CD4-positive, alpha-beta memory T cell (primary cell): ENCODE measurements at regions not wholly inside any gene's neighbourhood (a gene's known extent, or its start where the extent isn't known, plus 50 kb on each side); places are given as distances from the start of the nearest gene placed in this dataset.
"Not testable (repeated sequence)": the region's sequence is repeated elsewhere in the genome, so short reads cannot be mapped to it uniquely, and the experiment has no call there.

Source experiments
- CTCF ChIA-PET: fragments of 350-600 bp; sonication (Branson Sonifier 250); formaldehyde crosslinking; loops from one replicate; lab custom pipeline; 2021; ENCODE audit warnings: inconsistent platforms; ENCODE audit not compliant: partially characterized antibody; lab: Charles Lee
- POLR2A ChIA-PET: fragments of 350-600 bp; sonication (Branson Sonifier 250); formaldehyde crosslinking; loops from one replicate; lab custom pipeline; 2021; ENCODE audit not compliant: partially characterized antibody; lab: Charles Lee
- DNase-seq, 5 donors: peaks; one replicate each; pipeline versions ENCODE4 v3.0.0 to v3.0.0-alpha.2; 2020 to 2022; ENCODE audit warnings: mixed read lengths in 1 of 5
- H3K27ac ChIP-seq: one replicate; pipeline ENCODE4 v1.7.0; 2013; ENCODE audit warnings: low read depth, low read length
- H3K27me3 ChIP-seq: 2 replicates; pipeline ENCODE4 v1.7.0; 2013; ENCODE audit warnings: mild to moderate bottlenecking, low read length, moderate library complexity; ENCODE audit not compliant: insufficient read depth
- H3K36me3 ChIP-seq: 2 replicates; pipeline ENCODE4 v1.7.0; 2013; ENCODE audit warnings: mild to moderate bottlenecking, low read length, moderate library complexity; ENCODE audit not compliant: insufficient read depth
- H3K4me1 ChIP-seq: 2 replicates; pipeline ENCODE4 v1.7.0; 2013; ENCODE audit warnings: mild to moderate bottlenecking, low read length, moderate library complexity; ENCODE audit not compliant: insufficient read depth
- H3K4me3 ChIP-seq, 2 donors: one replicate each; pipeline ENCODE4 v1.7.0; 2013; ENCODE audit warnings: low read length in 2 of 2, mild to moderate bottlenecking in 1 of 2
- H3K9me3 ChIP-seq, 2 donors: one replicate each; pipeline ENCODE4 v1.7.0; 2013; ENCODE audit warnings: low read length in 2 of 2, control low read depth in 1 of 2; ENCODE audit not compliant: control insufficient read depth in 1 of 2
- H3K27ac Mint-ChIP-seq, 7 donors: one replicate each; pipeline ENCODE4 v1.8.0; 2020 to 2021; ENCODE audit warnings: mixed read lengths in 7 of 7, mild to moderate bottlenecking in 6 of 7, inconsistent platforms in 3 of 7, moderate library complexity in 3 of 7
- H3K27me3 Mint-ChIP-seq, 2 donors: one replicate each; pipeline ENCODE4 v1.8.0; 2020 to 2021; ENCODE audit warnings: mixed read lengths in 2 of 2
- H3K36me3 Mint-ChIP-seq, 2 donors: one replicate each; pipeline ENCODE4 v1.8.0; 2020 to 2021; ENCODE audit warnings: mixed read lengths in 2 of 2, inconsistent platforms in 1 of 2, mild to moderate bottlenecking in 1 of 2
- H3K4me1 Mint-ChIP-seq, 4 donors: one replicate each; pipeline ENCODE4 v1.8.0; 2020 to 2021; ENCODE audit warnings: mixed read lengths in 4 of 4, mild to moderate bottlenecking in 1 of 4
- H3K4me3 Mint-ChIP-seq, 8 donors: one replicate each; pipeline ENCODE4 v1.8.0; 2020 to 2021; ENCODE audit warnings: mixed read lengths in 8 of 8, mild to moderate bottlenecking in 7 of 8, moderate library complexity in 6 of 8, inconsistent platforms in 3 of 8
- H3K9me3 Mint-ChIP-seq, 8 donors: one replicate each; pipeline ENCODE4 v1.8.0; 2020 to 2021; ENCODE audit warnings: mixed read lengths in 8 of 8, mild to moderate bottlenecking in 5 of 8, inconsistent platforms in 3 of 8, moderate library complexity in 1 of 8
- intact Hi-C: fragments of 100-400 bp; cut with micrococcal nuclease; formaldehyde crosslinking; loops from one replicate; pipeline ENCODE4 v1.15.1; 2023

GRCh38 chr9:89680547-89681467 lies 76.0 kb downstream of the GADD45G start:
- POLR2A ChIA-PET = no interaction called here
- H3K9me3 ChIP-seq = no peaks in the 10 kb centered on the region
- H3K4me3 ChIP-seq = no peak overlapping the region
- no peaks in the 10 kb centered on the region for H3K36me3 ChIP-seq
- intact Hi-C loops = no loop called here
- peaks cover 0 to 1% (median 0%) of the 10 kb centered on the region in 4 donors for H3K4me1 Mint-ChIP-seq
- H3K9me3 Mint-ChIP-seq = no peaks in the 10 kb centered on the region
- H3K27me3 Mint-ChIP-seq = no peaks in the 10 kb centered on the region
- no peak overlapping the region for H3K4me3 Mint-ChIP-seq
- no peak overlapping the region for H3K27ac ChIP-seq
- CTCF ChIA-PET = no interaction called here
- no peaks in the 10 kb centered on the region for H3K4me1 ChIP-seq
- H3K27me3 ChIP-seq = no peaks in the 10 kb centered on the region
- H3K36me3 Mint-ChIP-seq = no peaks in the 10 kb centered on the region
- H3K27ac Mint-ChIP-seq = no peak overlapping the region
- DNase-seq = no peak

- CTCF ChIA-PET, H3K36me3 Mint-ChIP-seq, POLR2A ChIA-PET, H3K27ac ChIP-seq, H3K4me3 Mint-ChIP-seq, H3K9me3 Mint-ChIP-seq, H3K27me3 ChIP-seq, H3K27me3 Mint-ChIP-seq, H3K27ac Mint-ChIP-seq, DNase-seq, H3K4me3 ChIP-seq, H3K36me3 ChIP-seq, H3K4me1 ChIP-seq, H3K4me1 Mint-ChIP-seq, H3K9me3 ChIP-seq, intact Hi-C loops: not testable (repeated sequence)
Observed at GRCh38 chr9:89681468-89681859, 76.7 kb downstream of the GADD45G start.

GRCh38 chr9:89683626-89684025 lies 78.8 kb downstream of the GADD45G start:
- Mint-ChIP-seq H3K4me1 (peaks cover 0 to 1% (median 0%) of the 10 kb centered on the region in 4 donors), H3K27me3 (no peaks in the 10 kb centered on the region), H3K27ac (no peak overlapping the region), H3K9me3 (no peaks in the 10 kb centered on the region), H3K4me3 (no peak overlapping the region), H3K36me3 (no peaks in the 10 kb centered on the region)
- DNase-seq = no peak
- Histone ChIP-seq H3K36me3 (no peaks in the 10 kb centered on the region), H3K9me3 (no peaks in the 10 kb centered on the region), H3K4me3 (no peak overlapping the region), H3K27me3 (no peaks in the 10 kb centered on the region), H3K4me1 (no peaks in the 10 kb centered on the region), H3K27ac (no peak overlapping the region)
- CTCF ChIA-PET = no interaction called here
- POLR2A ChIA-PET = no interaction called here
- intact Hi-C loops = no loop called here

GRCh38 chr9:89684218-89684617 lies 79.4 kb downstream of the GADD45G start:
- no peak overlapping the region for H3K4me3 Mint-ChIP-seq
- Histone ChIP-seq H3K27ac (no peak overlapping the region), H3K9me3 (no peaks in the 10 kb centered on the region), H3K27me3 (no peaks in the 10 kb centered on the region), H3K4me1 (no peaks in the 10 kb centered on the region), H3K36me3 (no peaks in the 10 kb centered on the region), H3K4me3 (no peak overlapping the region)
- H3K27ac Mint-ChIP-seq = no peak overlapping the region
- no peak for DNase-seq
- no peaks in the 10 kb centered on the region for H3K36me3 Mint-ChIP-seq
- no peaks in the 10 kb centered on the region for H3K9me3 Mint-ChIP-seq
- ChIA-PET CTCF (no interaction called here), POLR2A (no interaction called here)
- no peaks in the 10 kb centered on the region for H3K4me1 Mint-ChIP-seq
- intact Hi-C loops = no loop called here
- H3K27me3 Mint-ChIP-seq = no peaks in the 10 kb centered on the region

- peaks cover 7% of the 10 kb centered on the region for H3K4me1 ChIP-seq
- H3K36me3 ChIP-seq = no peaks in the 10 kb centered on the region
- CTCF ChIA-PET = no interaction called here
- Mint-ChIP-seq H3K27ac (peak overlapping the region in 2 of 7 donors; percentile 48 to 59), H3K36me3 (no peaks in the 10 kb centered on the region), H3K9me3 (no peaks in the 10 kb centered on the region), H3K27me3 (no peaks in the 10 kb centered on the region), H3K4me3 (no peak overlapping the region), H3K4me1 (peaks cover 0 to under 1% (median 0%) of the 10 kb centered on the region in 4 donors)
- H3K4me3 ChIP-seq = no peak overlapping the region
- no peak overlapping the region for H3K27ac ChIP-seq
- intact Hi-C loops = no loop called here
- no peak for DNase-seq
- POLR2A ChIA-PET = no interaction called here
- H3K27me3 ChIP-seq = no peaks in the 10 kb centered on the region
- H3K9me3 ChIP-seq = no peaks in the 10 kb centered on the region
Observed at GRCh38 chr9:89684912-89685636, 80.3 kb downstream of the GADD45G start.

GRCh38 chr9:89685698-89686097 lies 80.9 kb downstream of the GADD45G start:
- ChIA-PET POLR2A (no interaction called here), CTCF (no interaction called here)
- no peaks in the 10 kb centered on the region for H3K27me3 Mint-ChIP-seq
- no peaks in the 10 kb centered on the region for H3K9me3 ChIP-seq
- no peak for DNase-seq
- H3K4me3 Mint-ChIP-seq = no peak overlapping the region
- no peak overlapping the region for H3K27ac Mint-ChIP-seq
- H3K27ac ChIP-seq = no peak overlapping the region
- H3K36me3 ChIP-seq = no peaks in the 10 kb centered on the region
- no peaks in the 10 kb centered on the region for H3K9me3 Mint-ChIP-seq
- H3K4me1 ChIP-seq = peaks cover 13% of the 10 kb centered on the region
- H3K36me3 Mint-ChIP-seq = no peaks in the 10 kb centered on the region
- no peak overlapping the region for H3K4me3 ChIP-seq
- H3K4me1 Mint-ChIP-seq = peaks cover 4 to 6% (median 5%) of the 10 kb centered on the region in 4 donors
- H3K27me3 ChIP-seq = no peaks in the 10 kb centered on the region
- intact Hi-C loops = no loop called here

GRCh38 chr9:89686126-89686525 lies 81.3 kb downstream of the GADD45G start:
- DNase-seq = no peak
- Mint-ChIP-seq H3K4me1 (peaks cover 5 to 11% (median 7%) of the 10 kb centered on the region in 4 donors), H3K36me3 (no peaks in the 10 kb centered on the region), H3K27ac (no peak overlapping the region), H3K9me3 (no peaks in the 10 kb centered on the region), H3K4me3 (no peak overlapping the region), H3K27me3 (no peaks in the 10 kb centered on the region)
- intact Hi-C loops = no loop called here
- ChIA-PET CTCF (no interaction called here), POLR2A (no interaction called here)
- H3K4me3 ChIP-seq = no peak overlapping the region
- no peaks in the 10 kb centered on the region for H3K27me3 ChIP-seq
- H3K36me3 ChIP-seq = no peaks in the 10 kb centered on the region
- H3K27ac ChIP-seq = no peak overlapping the region
- no peaks in the 10 kb centered on the region for H3K9me3 ChIP-seq
- H3K4me1 ChIP-seq = peaks cover 17% of the 10 kb centered on the region
